ENCODE measurements at regions not wholly inside any gene's neighbourhood (a gene's known extent, or its start where the extent isn't known, plus 50 kb on each side); places are given as distances from the start of the nearest gene placed in this dataset.

DNA sequence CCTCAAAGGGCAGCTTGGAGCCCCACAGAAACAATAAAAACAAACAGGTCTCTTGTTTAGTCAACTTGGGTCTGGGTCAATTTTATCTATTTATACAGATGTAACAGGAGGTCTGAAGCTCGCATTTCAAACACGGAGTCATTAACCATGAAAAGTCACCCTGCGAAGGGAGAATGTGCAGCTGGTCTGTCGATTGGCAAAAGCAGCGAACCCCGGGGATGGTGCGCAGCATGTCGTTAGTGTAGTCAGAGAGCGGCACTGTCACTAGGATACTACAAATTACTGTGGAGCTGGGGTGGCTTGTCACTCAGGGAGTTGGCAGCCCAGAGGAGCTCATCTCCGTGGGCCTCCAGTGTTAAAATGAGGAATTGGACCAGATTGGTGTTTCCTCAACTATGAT, 190.4 kb upstream of the ARG1 start:
- Histone ChIP-seq H3K36me3 (ENCODE audit: control insufficient read depth in 2 of 2, insufficient read depth in 2 of 2, low read length in 2 of 2) (no peaks in the 10 kb centered on the region), H3K27ac (ENCODE audit: low read length) (no peak overlapping the region), H3K27me3 (ENCODE audit: control insufficient read depth in 1 of 2, insufficient read depth in 2 of 2, low read length in 2 of 2) (no peaks in the 10 kb centered on the region), H3K9ac (ENCODE audit: low read length in 2 of 2) (no peak overlapping the region), H3K9me3 (ENCODE audit: control insufficient read depth in 2 of 2, low read length in 2 of 2) (peaks cover 0 to 3% of the 10 kb centered on the region in 2 donors), H3K4me3 (ENCODE audit: low read length in 2 of 2) (no peak overlapping the region), H3K4me1 (ENCODE audit: control insufficient read depth, insufficient read depth, low read length) (no peaks in the 10 kb centered on the region)

GRCh38 chr6:131383421-131384411, 189.3 kb upstream of the ARG1 start:
- Histone ChIP-seq H3K4me3 (ENCODE audit: low read length in 2 of 2) (no peak overlapping the region), H3K9me3 (ENCODE audit: control insufficient read depth in 2 of 2, low read length in 2 of 2) (peaks cover 0 to 3% of the 10 kb centered on the region in 2 donors), H3K9ac (ENCODE audit: low read length in 2 of 2) (no peak overlapping the region), H3K27me3 (ENCODE audit: control insufficient read depth in 1 of 2, insufficient read depth in 2 of 2, low read length in 2 of 2) (no peaks in the 10 kb centered on the region), H3K4me1 (ENCODE audit: control insufficient read depth, insufficient read depth, low read length) (no peaks in the 10 kb centered on the region), H3K36me3 (ENCODE audit: control insufficient read depth in 2 of 2, insufficient read depth in 2 of 2, low read length in 2 of 2) (no peaks in the 10 kb centered on the region), H3K27ac (ENCODE audit: low read length) (no peak overlapping the region)

DNA sequence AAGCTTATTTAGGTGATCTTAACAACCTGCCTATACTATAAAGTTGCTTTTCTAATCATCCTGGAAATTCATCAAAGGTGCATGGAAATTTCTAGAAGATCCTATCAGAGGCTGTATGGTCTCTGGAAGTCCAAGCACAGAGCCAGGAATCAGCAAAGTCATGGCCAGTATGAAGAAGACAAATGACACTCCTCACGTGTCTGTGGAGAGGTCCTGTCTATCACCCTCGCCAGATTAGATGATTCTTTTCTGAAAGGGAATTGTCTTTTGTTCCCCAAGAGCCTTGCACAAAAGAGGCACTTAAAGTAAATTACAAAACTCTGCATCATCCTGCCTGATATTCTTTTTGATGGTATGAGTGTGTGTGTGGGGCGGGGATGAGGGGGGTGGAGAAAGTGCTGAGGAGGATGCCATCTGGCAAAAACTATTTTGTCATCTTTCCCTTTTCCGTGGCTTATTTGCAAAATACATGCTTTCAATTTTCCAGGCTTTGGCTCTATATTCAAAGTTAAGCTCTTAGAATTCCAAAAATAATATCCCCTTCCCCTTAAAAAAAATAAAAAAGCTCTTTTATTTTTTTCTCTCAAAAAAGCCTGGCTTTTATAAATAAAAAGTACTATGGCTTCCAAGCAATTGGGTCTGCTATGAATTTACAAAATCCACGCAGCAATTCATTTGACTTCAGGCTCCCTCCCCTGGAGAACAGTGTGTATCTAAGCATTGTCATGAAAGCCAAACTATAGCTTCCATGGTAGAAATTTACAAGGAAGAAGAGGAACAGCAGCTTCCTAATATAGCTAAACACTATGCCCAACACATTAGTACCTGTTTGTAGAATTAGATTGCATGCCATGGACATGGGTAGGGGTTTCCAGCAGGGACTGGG, 185.2 kb upstream of the ARG1 start:
- H3K9ac ChIP-seq (ENCODE audit: low read length in 2 of 2) = no peak overlapping the region
- no peak overlapping the region for H3K27ac ChIP-seq (ENCODE audit: low read length)
- no peaks in the 10 kb centered on the region for H3K27me3 ChIP-seq (ENCODE audit: control insufficient read depth in 1 of 2, insufficient read depth in 2 of 2, low read length in 2 of 2)
- H3K9me3 ChIP-seq (ENCODE audit: control insufficient read depth in 2 of 2, low read length in 2 of 2) = peaks cover 0 to 3% of the 10 kb centered on the region in 2 donors
- no peaks in the 10 kb centered on the region for H3K4me1 ChIP-seq (ENCODE audit: control insufficient read depth, insufficient read depth, low read length)
- H3K36me3 ChIP-seq (ENCODE audit: control insufficient read depth in 2 of 2, insufficient read depth in 2 of 2, low read length in 2 of 2) = no peaks in the 10 kb centered on the region
- H3K4me3 ChIP-seq (ENCODE audit: low read length in 2 of 2) = no peak overlapping the region

DNA sequence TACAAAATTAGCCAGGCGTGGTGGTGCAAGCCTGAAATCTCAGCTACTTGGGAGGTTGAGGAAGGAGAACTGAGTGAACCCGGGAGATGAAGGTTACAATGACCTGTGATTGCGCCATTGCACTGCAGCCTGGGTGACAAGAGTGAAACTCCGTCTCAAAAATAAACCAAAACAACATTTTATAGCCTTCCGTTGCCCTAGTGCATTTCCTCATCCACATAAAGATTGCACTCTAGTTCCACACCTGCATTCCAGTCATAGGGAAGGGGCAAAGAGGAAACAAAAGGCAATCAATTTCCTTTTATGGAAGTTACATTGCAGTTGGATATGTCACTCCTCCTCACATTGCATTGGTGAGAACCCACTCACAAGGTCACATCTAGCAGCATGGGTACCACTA, 182.7 kb upstream of the ARG1 start:
- no peaks in the 10 kb centered on the region for H3K4me1 ChIP-seq (ENCODE audit: control insufficient read depth, insufficient read depth, low read length)
- H3K27me3 ChIP-seq (ENCODE audit: control insufficient read depth in 1 of 2, insufficient read depth in 2 of 2, low read length in 2 of 2) = no peaks in the 10 kb centered on the region
- H3K4me3 ChIP-seq (ENCODE audit: low read length in 2 of 2) = no peak overlapping the region
- no peak overlapping the region for H3K27ac ChIP-seq (ENCODE audit: low read length)
- H3K9me3 ChIP-seq (ENCODE audit: control insufficient read depth in 2 of 2, low read length in 2 of 2) = no peaks in the 10 kb centered on the region
- H3K9ac ChIP-seq (ENCODE audit: low read length in 2 of 2) = no peak overlapping the region
- no peaks in the 10 kb centered on the region for H3K36me3 ChIP-seq (ENCODE audit: control insufficient read depth in 2 of 2, insufficient read depth in 2 of 2, low read length in 2 of 2)

DNA sequence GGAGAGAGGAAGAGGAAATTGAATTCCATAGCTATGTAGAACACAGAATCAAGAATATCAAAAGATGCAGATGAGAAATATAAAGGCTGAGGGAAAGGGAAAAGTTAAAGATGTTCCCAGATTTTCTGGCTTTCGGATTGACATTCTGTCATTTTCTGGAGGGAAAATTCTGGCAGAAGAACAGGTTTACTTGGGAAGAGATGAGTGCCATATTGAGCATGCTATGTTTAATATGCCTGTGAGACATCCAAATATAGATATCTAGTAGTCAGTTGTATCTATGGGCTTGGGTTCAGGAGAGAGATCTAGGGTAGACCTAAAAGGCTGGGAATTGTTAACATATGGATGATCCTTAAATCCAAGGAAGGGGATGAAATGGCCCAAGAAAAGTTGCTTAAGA, 181.9 kb upstream of the ARG1 start:
- Histone ChIP-seq H3K4me1 (ENCODE audit: control insufficient read depth, insufficient read depth, low read length) (no peaks in the 10 kb centered on the region), H3K9me3 (ENCODE audit: control insufficient read depth in 2 of 2, low read length in 2 of 2) (no peaks in the 10 kb centered on the region), H3K27me3 (ENCODE audit: control insufficient read depth in 1 of 2, insufficient read depth in 2 of 2, low read length in 2 of 2) (no peaks in the 10 kb centered on the region), H3K36me3 (ENCODE audit: control insufficient read depth in 2 of 2, insufficient read depth in 2 of 2, low read length in 2 of 2) (no peaks in the 10 kb centered on the region), H3K4me3 (ENCODE audit: low read length in 2 of 2) (no peak overlapping the region), H3K27ac (ENCODE audit: low read length) (no peak overlapping the region), H3K9ac (ENCODE audit: low read length in 2 of 2) (no peak overlapping the region)

- H3K36me3 ChIP-seq (ENCODE audit: control insufficient read depth in 2 of 2, insufficient read depth in 2 of 2, low read length in 2 of 2) = no peaks in the 10 kb centered on the region
- H3K4me3 ChIP-seq (ENCODE audit: low read length in 2 of 2) = no peak overlapping the region
- H3K27me3 ChIP-seq (ENCODE audit: control insufficient read depth in 1 of 2, insufficient read depth in 2 of 2, low read length in 2 of 2) = no peaks in the 10 kb centered on the region
- no peaks in the 10 kb centered on the region for H3K4me1 ChIP-seq (ENCODE audit: control insufficient read depth, insufficient read depth, low read length)
- no peaks in the 10 kb centered on the region for H3K9me3 ChIP-seq (ENCODE audit: control insufficient read depth in 2 of 2, low read length in 2 of 2)
- no peak overlapping the region for H3K27ac ChIP-seq (ENCODE audit: low read length)
- no peak overlapping the region for H3K9ac ChIP-seq (ENCODE audit: low read length in 2 of 2)
These were observed 179.6 kb upstream of the ARG1 start for GRCh38 chr6:131393433-131393832.

DNA sequence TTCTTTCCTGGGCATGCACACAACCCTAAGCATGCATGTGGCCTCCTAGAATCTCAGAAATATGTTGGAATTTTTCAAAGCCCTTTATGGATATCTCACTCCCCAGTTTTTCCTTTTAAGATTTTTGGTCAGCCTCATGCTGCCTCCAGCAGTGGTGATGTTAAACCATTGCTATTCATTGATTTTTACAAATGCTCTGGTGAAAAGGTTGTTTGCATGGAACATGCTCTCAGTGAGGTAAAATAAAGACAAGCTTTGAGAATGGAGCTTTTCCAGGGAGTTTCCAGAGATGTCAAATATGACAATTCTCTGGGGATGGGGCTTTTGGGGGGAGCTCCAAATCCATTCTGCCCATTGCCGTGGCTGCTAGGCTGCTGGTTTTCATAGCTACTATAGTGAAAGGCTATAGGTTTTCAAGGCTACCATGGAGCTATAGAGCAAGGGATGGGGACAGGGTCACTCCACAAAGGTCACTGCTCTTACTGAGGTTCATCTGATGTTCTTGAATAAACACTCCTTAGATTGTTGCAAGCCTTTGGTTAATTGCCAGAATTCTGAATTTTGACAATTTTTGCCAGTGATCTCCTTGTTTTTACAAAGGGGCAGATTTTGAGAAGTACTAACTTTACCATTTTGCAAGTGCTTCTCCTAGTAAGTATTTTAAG, 178.1 kb upstream of the ARG1 start:
- H3K36me3 ChIP-seq (ENCODE audit: control insufficient read depth in 2 of 2, insufficient read depth in 2 of 2, low read length in 2 of 2) = no peaks in the 10 kb centered on the region
- H3K27me3 ChIP-seq (ENCODE audit: control insufficient read depth in 1 of 2, insufficient read depth in 2 of 2, low read length in 2 of 2) = no peaks in the 10 kb centered on the region
- H3K4me3 ChIP-seq (ENCODE audit: low read length in 2 of 2) = no peak overlapping the region
- no peaks in the 10 kb centered on the region for H3K4me1 ChIP-seq (ENCODE audit: control insufficient read depth, insufficient read depth, low read length)
- H3K9me3 ChIP-seq (ENCODE audit: control insufficient read depth in 2 of 2, low read length in 2 of 2) = no peaks in the 10 kb centered on the region
- no peak overlapping the region for H3K27ac ChIP-seq (ENCODE audit: low read length)
- no peak overlapping the region for H3K9ac ChIP-seq (ENCODE audit: low read length in 2 of 2)

DNA sequence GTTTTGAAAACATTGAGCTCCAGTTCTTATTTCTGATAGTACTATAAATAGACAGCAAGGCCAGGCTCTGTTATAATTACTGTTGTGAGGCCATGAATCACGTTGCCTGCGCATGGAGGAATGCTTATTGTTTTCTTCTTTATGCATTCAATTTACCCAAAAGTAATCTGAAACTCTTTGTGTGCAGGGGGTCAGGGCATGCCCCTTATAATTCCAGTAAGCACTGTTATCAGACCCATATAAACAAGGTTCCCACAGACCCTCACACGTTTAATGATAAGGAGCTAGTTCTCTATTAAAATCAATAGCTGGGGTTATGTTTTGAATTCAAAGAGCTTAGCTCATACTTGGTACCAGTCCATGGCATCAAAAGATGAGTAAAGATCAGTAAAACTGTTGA, 174.8 kb upstream of the ARG1 start:
- H3K4me3 ChIP-seq (ENCODE audit: low read length in 2 of 2) = no peak overlapping the region
- no peak overlapping the region for H3K9ac ChIP-seq (ENCODE audit: low read length in 2 of 2)
- no peaks in the 10 kb centered on the region for H3K36me3 ChIP-seq (ENCODE audit: control insufficient read depth in 2 of 2, insufficient read depth in 2 of 2, low read length in 2 of 2)
- H3K4me1 ChIP-seq (ENCODE audit: control insufficient read depth, insufficient read depth, low read length) = no peaks in the 10 kb centered on the region
- peaks cover 3% of the 10 kb centered on the region in 2 donors for H3K9me3 ChIP-seq (ENCODE audit: control insufficient read depth in 2 of 2, low read length in 2 of 2)
- no peaks in the 10 kb centered on the region for H3K27me3 ChIP-seq (ENCODE audit: control insufficient read depth in 1 of 2, insufficient read depth in 2 of 2, low read length in 2 of 2)
- no peak overlapping the region for H3K27ac ChIP-seq (ENCODE audit: low read length)

- Histone ChIP-seq H3K4me3 (ENCODE audit: low read length in 2 of 2) (no peak overlapping the region), H3K9me3 (ENCODE audit: control insufficient read depth in 2 of 2, low read length in 2 of 2) (peaks cover 3% of the 10 kb centered on the region in 2 donors), H3K27ac (ENCODE audit: low read length) (no peak overlapping the region), H3K4me1 (ENCODE audit: control insufficient read depth, insufficient read depth, low read length) (no peaks in the 10 kb centered on the region), H3K27me3 (ENCODE audit: control insufficient read depth in 1 of 2, insufficient read depth in 2 of 2, low read length in 2 of 2) (no peaks in the 10 kb centered on the region), H3K36me3 (ENCODE audit: control insufficient read depth in 2 of 2, insufficient read depth in 2 of 2, low read length in 2 of 2) (no peaks in the 10 kb centered on the region), H3K9ac (ENCODE audit: low read length in 2 of 2) (no peak overlapping the region)
These were observed 173.6 kb upstream of the ARG1 start for GRCh38 chr6:131399433-131399832.

DNA sequence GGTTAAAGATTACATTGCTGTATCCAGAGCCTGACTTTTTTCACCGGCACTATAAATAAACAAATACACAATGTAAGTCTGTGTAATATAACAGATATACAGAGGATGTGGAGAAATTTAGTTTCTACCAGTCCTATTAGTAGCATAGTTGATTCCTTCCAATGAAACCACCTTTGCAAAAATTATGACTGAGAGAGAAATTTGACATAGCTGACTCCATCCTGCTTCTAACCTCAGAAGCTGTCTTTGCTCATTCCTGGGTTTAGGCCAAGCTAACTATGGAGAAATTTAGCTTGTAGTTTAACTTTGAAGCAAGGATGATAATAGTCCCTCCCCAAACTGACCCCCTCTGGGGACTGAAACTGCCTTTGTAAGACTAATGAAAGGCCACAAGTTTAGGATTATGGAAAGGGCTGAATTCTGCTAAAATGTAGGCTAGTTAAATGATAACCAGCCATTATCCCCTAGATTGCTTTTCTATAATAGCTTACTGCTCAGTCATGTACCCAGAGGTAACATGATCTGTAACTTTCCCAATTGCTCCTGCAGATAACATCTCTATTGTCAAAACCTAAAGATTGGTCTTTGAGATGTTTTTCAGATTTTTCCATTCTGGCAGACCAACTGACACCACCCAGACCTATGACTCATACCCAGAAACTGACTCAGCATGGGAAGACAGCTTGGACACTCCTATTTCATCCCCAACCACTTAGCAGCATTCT, 172.8 kb upstream of the ARG1 start:
- Histone ChIP-seq H3K27me3 (ENCODE audit: control insufficient read depth in 1 of 2, insufficient read depth in 2 of 2, low read length in 2 of 2) (no peaks in the 10 kb centered on the region), H3K9ac (ENCODE audit: low read length in 2 of 2) (no peak overlapping the region), H3K4me1 (ENCODE audit: control insufficient read depth, insufficient read depth, low read length) (no peaks in the 10 kb centered on the region), H3K4me3 (ENCODE audit: low read length in 2 of 2) (no peak overlapping the region), H3K27ac (ENCODE audit: low read length) (no peak overlapping the region), H3K36me3 (ENCODE audit: control insufficient read depth in 2 of 2, insufficient read depth in 2 of 2, low read length in 2 of 2) (no peaks in the 10 kb centered on the region), H3K9me3 (ENCODE audit: control insufficient read depth in 2 of 2, low read length in 2 of 2) (peaks cover 3% of the 10 kb centered on the region in 2 donors)
